Vagina (tissue), 2 donors: ENCODE measurements at regions not wholly inside any gene's neighbourhood (a gene's known extent, or its start where the extent isn't known, plus 50 kb on each side); places are given as distances from the start of the nearest gene placed in this dataset.

Experiments
- DNase-seq, 2 donors: peaks; one replicate each; pipeline ENCODE4 v3.0.0-alpha.2; 2017; ENCODE audit errors: extremely low spot score in 2 of 2
- H3K27ac ChIP-seq: fragments of 200-600 bp; sonication (generic); one replicate; pipeline ENCODE4 v1.5.1; 2019
- H3K27me3 ChIP-seq: fragments of 200-600 bp; sonication (generic); one replicate; pipeline ENCODE4 v1.5.1; 2019
- H3K36me3 ChIP-seq, 2 donors: fragments of 200-600 bp; sonication (generic); one replicate each; pipeline ENCODE4 v1.5.1; 2017 to 2019
- H3K4me1 ChIP-seq: fragments of 200-600 bp; sonication (generic); one replicate; pipeline ENCODE4 v1.5.1; 2019
- H3K4me3 ChIP-seq, 2 donors: fragments of 200-600 bp; sonication (generic); 1 replicate in 1 of 2; 2 replicates in 1 of 2; pipeline ENCODE4 v1.5.1; 2016 to 2019
- H3K9me3 ChIP-seq: fragments of 200-600 bp; sonication (generic); one replicate; pipeline ENCODE4 v1.5.1; 2019
- CTCF ChIP-seq, 3 experiments: fragments of 450-650 bp in 2 of 3; fragments of 200-600 bp in 1 of 3; sonication (generic) in 1 of 3; IDR thresholded peaks; one replicate each; pipeline ENCODE4 v1.5.1; 2017 to 2019; ENCODE audit warnings: antibody characterized with exemption in 3 of 3, mild to moderate bottlenecking in 2 of 3, moderate library complexity in 2 of 3
- POLR2A ChIP-seq, 2 donors: fragments of 450-650 bp; IDR thresholded peaks; one replicate each; pipeline ENCODE4 v1.6.1; 2017; ENCODE audit warnings: antibody characterized with exemption in 2 of 2, mild to moderate bottlenecking in 2 of 2, moderate library complexity in 2 of 2
- POLR2AphosphoS5 ChIP-seq, 2 donors: sonication (generic); formaldehyde crosslinking; IDR thresholded peaks; one replicate each; pipeline ENCODE4 v1.9.0; 2017; ENCODE audit warnings: antibody characterized with exemption in 2 of 2, mild to moderate bottlenecking in 2 of 2, low read depth in 1 of 2; ENCODE audit not compliant: insufficient read depth in 1 of 2
- intact Hi-C: fragments of 100-400 bp; cut with DNase I; formaldehyde crosslinking; loops from one replicate; pipeline ENCODE4 v1.15.1; 2023

GRCh38 chr2:102083393-102083703 lies 59.2 kb upstream of the IL1R1 start:
- H3K9me3 ChIP-seq, result no peaks in the 10 kb centered on the region
- no peak for DNase-seq
- no peak overlapping the region for H3K27ac ChIP-seq
- intact Hi-C loops, result no loop called here
- H3K4me1 ChIP-seq, result peaks cover 6% of the 10 kb centered on the region
- H3K4me3 ChIP-seq, result no peak overlapping the region
- H3K27me3 ChIP-seq, result no peaks in the 10 kb centered on the region
- TF ChIP-seq POLR2A (IDR thresholded peaks at IDR 0.05) (no peak), CTCF (IDR thresholded peaks at IDR 0.05) (no peak), POLR2AphosphoS5 (IDR thresholded peaks at IDR 0.05; ENCODE audit: insufficient read depth in 1 of 2, low read depth in 1 of 2) (no peak)
- H3K36me3 ChIP-seq, result no peaks in the 10 kb centered on the region

- DNase-seq, result no peak
- peaks cover 6% of the 10 kb centered on the region for H3K4me1 ChIP-seq
- TF ChIP-seq POLR2A (IDR thresholded peaks at IDR 0.05), result no peak
- no peaks in the 10 kb centered on the region for H3K9me3 ChIP-seq
- no peaks in the 10 kb centered on the region for H3K36me3 ChIP-seq
- intact Hi-C loops, result no loop called here
- H3K27ac ChIP-seq, result no peak overlapping the region
- H3K4me3 ChIP-seq, result no peak overlapping the region
- H3K27me3 ChIP-seq, result no peaks in the 10 kb centered on the region
Measured at GRCh38 chr2:102084651-102085050, 57.9 kb upstream of the IL1R1 start.

GRCh38 chr2:102085238-102085637 lies 57.3 kb upstream of the IL1R1 start:
- TF ChIP-seq POLR2AphosphoS5 (IDR thresholded peaks at IDR 0.05; ENCODE audit: insufficient read depth in 1 of 2, low read depth in 1 of 2) (no peak), POLR2A (IDR thresholded peaks at IDR 0.05) (no peak), CTCF (IDR thresholded peaks at IDR 0.05) (no peak)
- no peak for DNase-seq
- Histone ChIP-seq H3K4me3 (no peak overlapping the region), H3K27me3 (no peaks in the 10 kb centered on the region), H3K9me3 (no peaks in the 10 kb centered on the region), H3K4me1 (peaks cover 6% of the 10 kb centered on the region), H3K36me3 (no peaks in the 10 kb centered on the region), H3K27ac (no peak overlapping the region)
- intact Hi-C loops, result no loop called here

GRCh38 chr2:102086150-102086872 lies 56.2 kb upstream of the IL1R1 start:
- intact Hi-C loops, result no loop called here

GRCh38 chr2:102091121-102091520 lies 51.4 kb upstream of the IL1R1 start:
- no peaks in the 10 kb centered on the region for H3K27me3 ChIP-seq
- no peaks in the 10 kb centered on the region for H3K9me3 ChIP-seq
- no peak overlapping the region for H3K27ac ChIP-seq
- intact Hi-C loops, result no loop called here
- no peak for DNase-seq
- no peaks in the 10 kb centered on the region for H3K36me3 ChIP-seq
- TF ChIP-seq POLR2A (IDR thresholded peaks at IDR 0.05), result no peak
- TF ChIP-seq POLR2AphosphoS5 (IDR thresholded peaks at IDR 0.05; ENCODE audit: insufficient read depth in 1 of 2, low read depth in 1 of 2), result no peak
- TF ChIP-seq CTCF (IDR thresholded peaks at IDR 0.05), result no peak
- no peak overlapping the region for H3K4me3 ChIP-seq
- no peaks in the 10 kb centered on the region for H3K4me1 ChIP-seq

More at GRCh38 chr2:102086150-102086872, 56.2 kb upstream of the IL1R1 start:
- Histone ChIP-seq H3K36me3 (no peaks in the 10 kb centered on the region), H3K4me3 (no peak overlapping the region), H3K27ac (no peak overlapping the region), H3K27me3 (no peaks in the 10 kb centered on the region), H3K9me3 (no peaks in the 10 kb centered on the region), H3K4me1 (peaks cover 6% of the 10 kb centered on the region)
- TF ChIP-seq POLR2AphosphoS5 (IDR thresholded peaks at IDR 0.05; ENCODE audit: insufficient read depth in 1 of 2, low read depth in 1 of 2), result no peak
- TF ChIP-seq CTCF (IDR thresholded peaks at IDR 0.05), result no peak
- TF ChIP-seq POLR2A (IDR thresholded peaks at IDR 0.05), result no peak
- no peak for DNase-seq
